H1 (cell line): ENCODE measurements at regions not wholly inside any gene's neighbourhood (a gene's known extent, or its start where the extent isn't known, plus 50 kb on each side); places are given as distances from the start of the nearest gene placed in this dataset.

Experiments
- CTCF ChIA-PET: fragments of 300-600 bp; sonication (Branson Sonifier 250); formaldehyde crosslinking; loops from one replicate; lab custom pipeline; 2021; ENCODE audit not compliant: partially characterized antibody; lab: Charles Lee
- POLR2A ChIA-PET: fragments of 300-600 bp; sonication (Branson Sonifier 250); formaldehyde crosslinking; loops from one replicate; lab custom pipeline; 2021; ENCODE audit warnings: inconsistent platforms; ENCODE audit not compliant: partially characterized antibody; lab: Charles Lee
- DNase-seq, 2 experiments: peaks; one replicate each; pipeline versions ENCODE4 v3.0.0 to v3.0.0-alpha.2; 2010 to 2022; ENCODE audit warnings: low spot score in 2 of 2, low read depth in 1 of 2, mixed read lengths in 1 of 2
- FAIRE-seq: peaks from 2 replicates; lab custom pipeline; 2011; peaks lifted over from hg19 to GRCh38; lab: Jason Lieb, UNC
- H2AFZ ChIP-seq: 2 replicates; pipeline ENCODE4 v1.8.1; 2012; ENCODE audit warnings: low read length, inconsistent platforms
- H2AK5ac ChIP-seq: 2 replicates; pipeline ENCODE4 v1.6.1; 2013; ENCODE audit warnings: low read depth, low read length
- H2BK120ac ChIP-seq: replicated peaks from 2 replicates; pipeline ENCODE3; 2013; ENCODE audit warnings: low read depth, low read length, inconsistent platforms
- H2BK12ac ChIP-seq: 2 replicates; pipeline ENCODE4 v1.6.1; 2013; ENCODE audit warnings: low read depth, low read length
- H2BK15ac ChIP-seq: 2 replicates; pipeline ENCODE4 v1.6.1; 2013; ENCODE audit warnings: low read length
- H2BK20ac ChIP-seq: 2 replicates; pipeline ENCODE4 v1.6.1; 2013; ENCODE audit warnings: low read length
- H2BK5ac ChIP-seq: 2 replicates; pipeline ENCODE4 v1.6.1; 2013; ENCODE audit warnings: low read depth, low read length
- H3K14ac ChIP-seq: 2 replicates; pipeline ENCODE4 v1.6.1; 2013; ENCODE audit warnings: inconsistent platforms; ENCODE audit not compliant: insufficient read length
- H3K18ac ChIP-seq: 2 replicates; pipeline ENCODE4 v1.6.1; 2013; ENCODE audit warnings: low read length; ENCODE audit errors: extremely low read depth
- H3K23ac ChIP-seq: 2 replicates; pipeline ENCODE4 v1.6.1; 2013; ENCODE audit warnings: inconsistent platforms; ENCODE audit not compliant: insufficient read length
- H3K23me2 ChIP-seq: 2 replicates; pipeline ENCODE4 v1.6.1; 2013; ENCODE audit warnings: low read depth, low read length
- H3K27ac ChIP-seq: 2 replicates; pipeline ENCODE4 v1.6.1; 2011; ENCODE audit warnings: low read depth, low read length, inconsistent platforms
- H3K27me3 ChIP-seq, 4 experiments: replicated peaks in 1 of 4; 1 replicate in 1 of 4; 2 replicates in 3 of 4; pipeline versions ENCODE4 v1.6.1 to v1.8.1; 2011 to 2013; ENCODE audit warnings: low read length in 3 of 4, mild to moderate bottlenecking in 3 of 4, inconsistent platforms in 2 of 4, mixed read lengths in 2 of 4, moderate library complexity in 1 of 4; ENCODE audit not compliant: control insufficient read depth in 3 of 4, insufficient read depth in 3 of 4; ENCODE audit errors: extremely low read depth in 1 of 4
- H3K36me3 ChIP-seq, 4 experiments: 2 replicates each; pipeline versions ENCODE4 v1.6.1 to v1.8.1; 2011 to 2013; ENCODE audit warnings: mild to moderate bottlenecking in 4 of 4, low read length in 3 of 4, moderate library complexity in 2 of 4, control low read depth in 1 of 4, inconsistent platforms in 1 of 4; ENCODE audit not compliant: insufficient read depth in 4 of 4, control insufficient read depth in 2 of 4
- H3K4ac ChIP-seq: replicated peaks from 2 replicates; pipeline ENCODE3; 2013; ENCODE audit warnings: low read length, low read depth, mixed read lengths, inconsistent platforms; ENCODE audit not compliant: insufficient read length
- H3K4me1 ChIP-seq, 4 experiments: replicated peaks in 1 of 4; 1 replicate in 1 of 4; 2 replicates in 3 of 4; pipeline versions ENCODE4 v1.6.1 to v1.8.1; 2011 to 2013; ENCODE audit warnings: low read length in 3 of 4, inconsistent platforms in 2 of 4, mixed read lengths in 1 of 4; ENCODE audit not compliant: insufficient read depth in 4 of 4, control insufficient read depth in 3 of 4
- H3K4me2 ChIP-seq, 2 experiments: 2 replicates each; pipeline versions ENCODE4 v1.6.1 to v1.8.1; 2011 to 2013; ENCODE audit warnings: low read depth in 2 of 2, low read length in 2 of 2, control low read depth in 1 of 2, inconsistent platforms in 1 of 2, mild to moderate bottlenecking in 1 of 2; ENCODE audit not compliant: insufficient read depth in 1 of 2
- H3K4me3 ChIP-seq, 4 experiments: fragments of 200-600, 300-600 bp in 1 of 4; sonication (generic), shearing (Covaris generic), sonication (Bioruptor Twin) in 1 of 4; 2 replicates each; pipeline versions ENCODE4 v1.5.1 to v1.8.1; 2011 to 2016; ENCODE audit warnings: low read length in 4 of 4, low read depth in 3 of 4, control low read depth in 2 of 4, inconsistent platforms in 2 of 4, mild to moderate bottlenecking in 2 of 4, mixed read lengths in 1 of 4, moderate library complexity in 1 of 4; ENCODE audit not compliant: insufficient read depth in 2 of 4; ENCODE audit errors: extremely low read depth in 1 of 4
- H3K56ac ChIP-seq: replicated peaks from 2 replicates; pipeline ENCODE3; 2013; ENCODE audit warnings: low read depth, mild to moderate bottlenecking, mixed read lengths, low read length, inconsistent platforms; ENCODE audit not compliant: insufficient read length
- H3K79me1 ChIP-seq: 2 replicates; pipeline ENCODE4 v1.6.1; 2013; ENCODE audit warnings: low read depth, low read length, control low read depth
- H3K79me2 ChIP-seq, 2 experiments: 2 replicates each; pipeline versions ENCODE4 v1.6.1 to v1.8.1; 2012 to 2013; ENCODE audit warnings: low read length in 2 of 2, mild to moderate bottlenecking in 2 of 2, inconsistent platforms in 1 of 2; ENCODE audit not compliant: insufficient read depth in 2 of 2, control insufficient read depth in 1 of 2
- H3K9ac ChIP-seq, 4 experiments: replicated peaks in 1 of 4; 1 replicate in 1 of 4; 2 replicates in 3 of 4; pipeline versions ENCODE4 v1.6.1 to v1.8.1; 2011 to 2013; ENCODE audit warnings: low read depth in 3 of 4, low read length in 3 of 4, control low read depth in 2 of 4, mild to moderate bottlenecking in 2 of 4, moderate library complexity in 2 of 4, inconsistent platforms in 1 of 4; ENCODE audit errors: extremely low read depth in 1 of 4
- H3K9me3 ChIP-seq, 2 experiments: 2 replicates each; pipeline versions ENCODE4 v1.6.1 to v1.8.1; 2012 to 2013; ENCODE audit warnings: mild to moderate bottlenecking in 2 of 2, moderate library complexity in 2 of 2, control low read depth in 1 of 2, inconsistent platforms in 1 of 2, low read depth in 1 of 2, low read length in 1 of 2, mixed read lengths in 1 of 2; ENCODE audit not compliant: insufficient read depth in 2 of 2
- H4K20me1 ChIP-seq, 2 experiments: replicated peaks in 1 of 2; 2 replicates each; pipeline versions ENCODE3 to v1.8.1; 2011 to 2013; ENCODE audit warnings: inconsistent platforms in 2 of 2, low read length in 2 of 2, mild to moderate bottlenecking in 1 of 2; ENCODE audit not compliant: insufficient read depth in 2 of 2, control insufficient read depth in 1 of 2
- H4K5ac ChIP-seq: 2 replicates; pipeline ENCODE4 v1.6.1; 2013; ENCODE audit warnings: low read length, low read depth, mixed read lengths, inconsistent platforms; ENCODE audit not compliant: insufficient read length
- H4K8ac ChIP-seq: 2 replicates; pipeline ENCODE4 v1.8.0; 2013; ENCODE audit warnings: mild to moderate bottlenecking, moderate library complexity, low read length, inconsistent platforms; ENCODE audit not compliant: insufficient read depth; ENCODE audit errors: extremely low read depth
- H4K91ac ChIP-seq: replicated peaks from 2 replicates; pipeline ENCODE3; 2013; ENCODE audit warnings: low read length, mixed read lengths, inconsistent platforms; ENCODE audit not compliant: insufficient read length
- ASH2L ChIP-seq: fragments of 200-600, 300-600 bp; sonication (generic); IDR thresholded peaks from one replicate; pipeline ENCODE4 v1.7.1; 2017; ENCODE audit warnings: low read length
- MAFK ChIP-seq: IDR thresholded peaks from 2 replicates; pipeline ENCODE4 v1.6.1; 2012; ENCODE audit warnings: low read depth, mild to moderate bottlenecking, improper control_type of control experiment, low read length
- RFX5 ChIP-seq: IDR thresholded peaks from 2 replicates; pipeline ENCODE4 v1.6.1; 2011; ENCODE audit warnings: low read depth, low read length, improper control_type of control experiment, borderline replicate concordance
- SIRT6 ChIP-seq: IDR thresholded peaks from one replicate; pipeline ENCODE4 v1.7.1; 2012; ENCODE audit warnings: low read length, inconsistent platforms
- ZNF274 ChIP-seq: IDR thresholded peaks from 2 replicates; pipeline ENCODE4 v1.7.0; 2012; ENCODE audit warnings: low read length, borderline replicate concordance; ENCODE audit errors: extremely low read depth
- WGBS, 2 experiments: shearing (Covaris generic) in 1 of 2; methylation state at CpG; one replicate each; pipeline versions ENCODE4 v1.1.6 to v1.1.7; 2013 to 2015; ENCODE audit warnings: low lambda C conversion rate in 2 of 2, mixed read lengths in 2 of 2, inconsistent platforms in 1 of 2, low coverage in 1 of 2, missing lambda C conversion rate in 1 of 2; ENCODE audit not compliant: insufficient replicate concordance in 2 of 2, insufficient coverage in 1 of 2, insufficient read length in 1 of 2; ENCODE audit errors: extremely low coverage in 1 of 2, missing lambda C conversion rate in 1 of 2; 5-methylcytosine and 5-hydroxymethylcytosine counted together
- TF ChIP-seq, protein P1 (sequence below): IDR thresholded peaks from 2 replicates; pipeline ENCODE4 v1.6.1; 2012; ENCODE audit warnings: inconsistent platforms

GRCh38 chr6:4672772-4673171 lies 103.4 kb upstream of the CDYL start:
- Histone ChIP-seq H3K9me3 (no peaks in the 10 kb centered on the region), H2BK120ac (no peak overlapping the region), H2AK5ac (no peak overlapping the region), H3K9ac (no peak overlapping the region), H4K91ac (no peak overlapping the region), H3K18ac (no peak overlapping the region), H4K5ac (no peak overlapping the region), H3K79me2 (no peaks in the 10 kb centered on the region), H2BK15ac (no peak overlapping the region), H4K8ac (no peak overlapping the region), H3K36me3 (no peaks in the 10 kb centered on the region), H2AFZ (no peak overlapping the region), H4K20me1 (no peaks in the 10 kb centered on the region), H3K4me3 (no peak overlapping the region), H3K79me1 (no peaks in the 10 kb centered on the region), H3K4me2 (no peak overlapping the region), H3K23ac (no peak overlapping the region), H3K56ac (no peak overlapping the region), H3K23me2 (no peaks in the 10 kb centered on the region), H3K4ac (no peak overlapping the region), H2BK5ac (no peak overlapping the region), H3K27me3 (no peaks in the 10 kb centered on the region; a peak in 1 of 7 replicates), H3K27ac (no peak overlapping the region), H2BK20ac (no peak overlapping the region), H3K4me1 (peaks cover 0 to 9% (median 4%) of the 10 kb centered on the region in 4 experiments; a peak in 4 of 7 replicates), H2BK12ac (no peak overlapping the region), H3K14ac (no peak overlapping the region)
- WGBS, 2 experiments: 84% methylated on average over 3 of the region's 3 CpGs; no CpG with 5 or more reads in 1 of the 2 experiments
- TF ChIP-seq ASH2L (no peak), MAFK (no peak), RFX5 (no peak), ZNF274 (no peak), SIRT6 (no peak)
- TF ChIP-seq, protein P1, sequence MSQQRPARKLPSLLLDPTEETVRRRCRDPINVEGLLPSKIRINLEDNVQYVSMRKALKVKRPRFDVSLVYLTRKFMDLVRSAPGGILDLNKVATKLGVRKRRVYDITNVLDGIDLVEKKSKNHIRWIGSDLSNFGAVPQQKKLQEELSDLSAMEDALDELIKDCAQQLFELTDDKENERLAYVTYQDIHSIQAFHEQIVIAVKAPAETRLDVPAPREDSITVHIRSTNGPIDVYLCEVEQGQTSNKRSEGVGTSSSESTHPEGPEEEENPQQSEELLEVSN: no peak
- CTCF ChIA-PET: interaction anchor here (0.9 to 1.7 kb wide), 2 partner anchors 9 to 53 kb away, joined by 3 to 7 read pairs; no protein-coding TSS in a partner anchor
- DNase-seq: no peak
- POLR2A ChIA-PET: no interaction called here
- no peak for FAIRE-seq
